WERI-Rb-1 (cell line): ENCODE measurements at regions not wholly inside any gene's neighbourhood (a gene's known extent, or its start where the extent isn't known, plus 50 kb on each side); places are given as distances from the start of the nearest gene placed in this dataset.

ENCODE experiments used
- DNase-seq: peaks from one replicate; pipeline ENCODE4 v3.0.0-alpha.2; 2020
- H3K27ac ChIP-seq: fragments of 250-450 bp; sonication (Bioruptor Pico); 2 replicates; pipeline ENCODE4 v1.5.1; 2020; ENCODE audit warnings: mild to moderate bottlenecking, moderate library complexity
- H3K27me3 ChIP-seq: fragments of 250-450 bp; sonication (Bioruptor Pico); 2 replicates; pipeline ENCODE4 v1.5.1; 2021; ENCODE audit warnings: mild to moderate bottlenecking, low read depth, moderate library complexity; ENCODE audit not compliant: insufficient read depth, severe bottlenecking
- H3K36me3 ChIP-seq: fragments of 250-450 bp; sonication (Bioruptor Pico); 2 replicates; pipeline ENCODE4 v1.5.1; 2020; ENCODE audit warnings: mild to moderate bottlenecking, moderate library complexity
- H3K4me3 ChIP-seq: 2 replicates; pipeline ENCODE4 v1.5.1; 2011; ENCODE audit warnings: low read depth, mild to moderate bottlenecking, control low read depth, low read length
- H3K9me3 ChIP-seq: fragments of 250-450 bp; sonication (Bioruptor Pico); 2 replicates; pipeline ENCODE4 v1.5.1; 2021; ENCODE audit warnings: mild to moderate bottlenecking, moderate library complexity; ENCODE audit not compliant: severe bottlenecking
- CTCF ChIP-seq: IDR thresholded peaks from 2 replicates; pipeline ENCODE4 v1.5.1; 2011; ENCODE audit warnings: low read depth, mild to moderate bottlenecking, control low read depth, inconsistent platforms, low read length

- no peak for TF ChIP-seq CTCF
- Histone ChIP-seq H3K27ac (no peak overlapping the region), H3K9me3 (no peaks in the 10 kb centered on the region), H3K27me3 (no peaks in the 10 kb centered on the region), H3K36me3 (no peaks in the 10 kb centered on the region), H3K4me3 (no peak overlapping the region)
- no peak for DNase-seq
Observed at GRCh38 chr5:58362135-58362534, 97.8 kb downstream of the PLK2 start.

GRCh38 chr5:58360794-58361193 is 99.1 kb downstream of the PLK2 start:
- Histone ChIP-seq H3K36me3 (no peaks in the 10 kb centered on the region), H3K27me3 (no peaks in the 10 kb centered on the region), H3K27ac (no peak overlapping the region), H3K4me3 (no peak overlapping the region), H3K9me3 (no peaks in the 10 kb centered on the region)
- no peak for DNase-seq
- no peak for TF ChIP-seq CTCF

GRCh38 chr5:58359981-58360380 is 99.9 kb downstream of the PLK2 start:
- Histone ChIP-seq H3K9me3 (no peaks in the 10 kb centered on the region), H3K27ac (no peak overlapping the region), H3K36me3 (no peaks in the 10 kb centered on the region), H3K27me3 (no peaks in the 10 kb centered on the region), H3K4me3 (no peak overlapping the region)
- no peak for TF ChIP-seq CTCF
- DNase-seq: no peak

GRCh38 chr5:58358501-58359178 is 101.2 kb downstream of the PLK2 start:
- no peak overlapping the region for H3K27ac ChIP-seq
- H3K4me3 ChIP-seq: no peak overlapping the region
- no peak for DNase-seq
- TF ChIP-seq CTCF: no peak
- no peaks in the 10 kb centered on the region for H3K36me3 ChIP-seq
- H3K27me3 ChIP-seq: no peaks in the 10 kb centered on the region
- no peaks in the 10 kb centered on the region for H3K9me3 ChIP-seq

- no peaks in the 10 kb centered on the region for H3K36me3 ChIP-seq
- H3K4me3 ChIP-seq: no peak overlapping the region
- no peak for TF ChIP-seq CTCF
- no peaks in the 10 kb centered on the region for H3K9me3 ChIP-seq
- no peak for DNase-seq
- H3K27me3 ChIP-seq: no peaks in the 10 kb centered on the region
- no peak overlapping the region for H3K27ac ChIP-seq
Observed at GRCh38 chr5:58357799-58358500, 101.9 kb downstream of the PLK2 start.

GRCh38 chr5:58357121-58357520 is 102.8 kb downstream of the PLK2 start:
- H3K27me3 ChIP-seq: no peaks in the 10 kb centered on the region
- no peaks in the 10 kb centered on the region for H3K36me3 ChIP-seq
- H3K9me3 ChIP-seq: no peaks in the 10 kb centered on the region
- no peak overlapping the region for H3K4me3 ChIP-seq
- no peak for TF ChIP-seq CTCF
- no peak overlapping the region for H3K27ac ChIP-seq
- no peak for DNase-seq
